ENCODE measurements at regions not wholly inside any gene's neighbourhood (a gene's known extent, or its start where the extent isn't known, plus 50 kb on each side); places are given as distances from the start of the nearest gene placed in this dataset.

DNA sequence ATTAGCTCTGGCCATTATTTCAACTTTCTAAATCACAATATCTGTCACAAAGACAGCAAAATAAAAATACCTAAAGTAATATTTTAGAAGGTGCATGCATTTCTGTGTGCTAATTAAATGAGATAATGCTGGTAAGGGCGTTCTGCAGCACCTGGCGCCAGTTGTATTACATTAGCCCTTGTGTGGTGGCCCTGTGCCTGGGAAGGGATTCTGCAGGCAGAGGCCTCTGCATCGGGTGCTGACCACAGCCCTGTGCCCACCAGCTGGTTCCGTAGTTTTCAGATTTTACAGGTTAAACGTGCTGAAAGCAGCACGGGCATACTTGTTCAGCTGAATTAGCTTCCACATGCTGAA lies 157.7 kb upstream of the PRKCQ start:
- TF ChIP-seq CTCF (IDR thresholded peaks at IDR 0.05 in 2 of 3, conservative IDR thresholded peaks at IDR 0.05 in 1 of 3; ENCODE audit: borderline replicate concordance in 1 of 3, insufficient read depth in 1 of 3, low read depth in 2 of 3, low read length in 2 of 3) (no peak), POLR2A (IDR thresholded peaks at IDR 0.05; ENCODE audit: borderline replicate concordance, extremely low read depth, insufficient read depth, insufficient read length) (no peak), ZNF274 (IDR thresholded peaks at IDR 0.05; ENCODE audit: low read depth, low read length) (no peak), EGR1 (IDR thresholded peaks at IDR 0.05; ENCODE audit: low read depth) (no peak), RAD21 (IDR thresholded peaks at IDR 0.05; ENCODE audit: low read depth) (no peak), JUND (IDR thresholded peaks at IDR 0.05) (no peak)

Measured in HCT116 (cell line).